OCI-LY7 (cell line): ENCODE measurements at regions not wholly inside any gene's neighbourhood (a gene's known extent, or its start where the extent isn't known, plus 50 kb on each side); places are given as distances from the start of the nearest gene placed in this dataset.

Experiments used
- BruUV-seq: library from RNA; stranded (reverse); fragments of 400-500 nt; replicated peaks from 2 replicates; lab custom pipeline; 2021; lab: Mats Ljungman, UMichigan
- CTCF ChIA-PET: fragments of 300-600 bp; sonication (Branson Sonifier 250); formaldehyde crosslinking; loops from one replicate; lab custom pipeline; 2022; ENCODE audit warnings: antibody characterized with exemption; ENCODE audit not compliant: unreplicated experiment; lab: Charles Lee
- POLR2A ChIA-PET: fragments of 300-600 bp; sonication (Branson Sonifier 250); formaldehyde crosslinking; loops from one replicate; lab custom pipeline; 2022; ENCODE audit warnings: antibody characterized with exemption; lab: Charles Lee
- DNase-seq: peaks from one replicate; pipeline ENCODE4 v3.0.0-alpha.2; 2015; ENCODE audit warnings: low spot score
- H2AFZ ChIP-seq: fragments of 200-600 bp; sonication (generic), shearing (Covaris generic); 2 replicates; pipeline ENCODE4 v1.6.1; 2014; ENCODE audit warnings: mild to moderate bottlenecking, antibody characterized with exemption, low read length, moderate library complexity
- H3K27ac ChIP-seq: fragments of 200-600 bp; sonication (generic); 2 replicates; pipeline ENCODE4 v1.5.1; 2014; ENCODE audit warnings: mixed run types, low read depth, mild to moderate bottlenecking, moderate library complexity, low read length, inconsistent platforms; ENCODE audit not compliant: poor library complexity, severe bottlenecking
- H3K36me3 ChIP-seq: fragments of 200-600 bp; sonication (generic); 2 replicates; pipeline ENCODE4 v1.6.1; 2014; ENCODE audit warnings: mild to moderate bottlenecking, antibody characterized with exemption, low read length, moderate library complexity, mixed read lengths; ENCODE audit not compliant: insufficient read depth
- H3K4me1 ChIP-seq: fragments of 200-600 bp; sonication (generic); 2 replicates; pipeline ENCODE4 v1.5.1; 2014; ENCODE audit warnings: mild to moderate bottlenecking, low read length; ENCODE audit not compliant: insufficient read depth, poor library complexity, severe bottlenecking
- H3K4me2 ChIP-seq: fragments of 200-600 bp; sonication (generic); 2 replicates; pipeline ENCODE4 v1.6.1; 2014; ENCODE audit warnings: mild to moderate bottlenecking, low read length
- H3K4me3 ChIP-seq: fragments of 200-600 bp; sonication (generic); 2 replicates; pipeline ENCODE4 v1.5.1; 2014; ENCODE audit warnings: mild to moderate bottlenecking, low read depth, low read length; ENCODE audit not compliant: poor library complexity, severe bottlenecking
- H3K79me2 ChIP-seq: fragments of 200-600 bp; sonication (generic); 2 replicates; pipeline ENCODE4 v1.6.1; 2016; ENCODE audit warnings: low read depth, mild to moderate bottlenecking, low read length, moderate library complexity, mixed read lengths; ENCODE audit not compliant: insufficient read depth
- H3K9me2 ChIP-seq: fragments of 200-600 bp; sonication (generic); 2 replicates; pipeline ENCODE4 v1.6.1; 2016; ENCODE audit warnings: mild to moderate bottlenecking, low read length, mixed read lengths; ENCODE audit not compliant: insufficient read depth
- H3K9me3 ChIP-seq: fragments of 200-600 bp; sonication (generic); 2 replicates; pipeline ENCODE4 v1.6.1; 2014; ENCODE audit warnings: mild to moderate bottlenecking, mixed run types, low read length, mixed read lengths
- H4K20me1 ChIP-seq: fragments of 200-600 bp; sonication (generic); 2 replicates; pipeline ENCODE4 v1.6.1; 2014; ENCODE audit warnings: mild to moderate bottlenecking, antibody characterized with exemption, low read length, moderate library complexity, mixed read lengths; ENCODE audit not compliant: insufficient read depth
- EZH2phosphoT487 ChIP-seq: fragments of 200-600 bp; sonication (generic); IDR thresholded peaks from 2 replicates; pipeline ENCODE4 v1.6.1; 2018; ENCODE audit warnings: low read depth, borderline replicate concordance, mild to moderate bottlenecking, mixed run types, antibody characterized with exemption, low read length, moderate library complexity, mixed read lengths
- intact Hi-C: fragments of 100-400 bp; cut with micrococcal nuclease; formaldehyde crosslinking; loops from one replicate; pipeline ENCODE4 v1.10.0; 2022; ENCODE audit not compliant: unreplicated experiment
- TF ChIP-seq, protein P1 (sequence below): fragments of 200-600 bp; sonication (generic); conservative IDR thresholded peaks from 2 replicates; pipeline ENCODE4 v1.5.1; 2014; ENCODE audit warnings: mild to moderate bottlenecking, antibody characterized with exemption, low read length, moderate library complexity, mixed read lengths

DNA sequence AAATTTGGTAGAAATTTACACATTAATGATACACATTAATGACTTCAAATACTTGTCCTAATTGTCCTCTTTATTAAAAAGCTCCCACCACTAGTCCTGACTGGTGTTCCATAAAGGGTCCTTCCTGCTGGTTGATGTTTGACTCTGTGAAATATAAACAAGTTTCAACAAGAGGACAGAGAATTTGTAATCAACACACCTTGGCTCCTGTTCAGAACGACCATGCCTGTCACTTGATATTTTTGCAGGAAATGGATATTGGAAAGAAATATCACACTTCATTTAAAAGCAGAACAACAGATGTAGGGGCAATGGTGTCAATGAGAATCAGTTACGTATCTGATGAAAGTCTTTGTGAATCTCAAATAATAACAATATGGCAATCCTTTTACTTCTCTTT is 211.7 kb downstream of the ENC1 start:
- CTCF ChIA-PET = no interaction called here
- no peak overlapping the region for H2AFZ ChIP-seq
- no peak overlapping the region for H3K4me2 ChIP-seq
- BruUV-seq = no TSS peak
- TF ChIP-seq, protein P1, sequence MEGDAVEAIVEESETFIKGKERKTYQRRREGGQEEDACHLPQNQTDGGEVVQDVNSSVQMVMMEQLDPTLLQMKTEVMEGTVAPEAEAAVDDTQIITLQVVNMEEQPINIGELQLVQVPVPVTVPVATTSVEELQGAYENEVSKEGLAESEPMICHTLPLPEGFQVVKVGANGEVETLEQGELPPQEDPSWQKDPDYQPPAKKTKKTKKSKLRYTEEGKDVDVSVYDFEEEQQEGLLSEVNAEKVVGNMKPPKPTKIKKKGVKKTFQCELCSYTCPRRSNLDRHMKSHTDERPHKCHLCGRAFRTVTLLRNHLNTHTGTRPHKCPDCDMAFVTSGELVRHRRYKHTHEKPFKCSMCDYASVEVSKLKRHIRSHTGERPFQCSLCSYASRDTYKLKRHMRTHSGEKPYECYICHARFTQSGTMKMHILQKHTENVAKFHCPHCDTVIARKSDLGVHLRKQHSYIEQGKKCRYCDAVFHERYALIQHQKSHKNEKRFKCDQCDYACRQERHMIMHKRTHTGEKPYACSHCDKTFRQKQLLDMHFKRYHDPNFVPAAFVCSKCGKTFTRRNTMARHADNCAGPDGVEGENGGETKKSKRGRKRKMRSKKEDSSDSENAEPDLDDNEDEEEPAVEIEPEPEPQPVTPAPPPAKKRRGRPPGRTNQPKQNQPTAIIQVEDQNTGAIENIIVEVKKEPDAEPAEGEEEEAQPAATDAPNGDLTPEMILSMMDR = no peak
- no peak for TF ChIP-seq EZH2phosphoT487
- H3K4me3 ChIP-seq = no peak overlapping the region
- H4K20me1 ChIP-seq = no peaks in the 10 kb centered on the region
- no peaks in the 10 kb centered on the region for H3K36me3 ChIP-seq
- intact Hi-C loops = no loop called here
- no peaks in the 10 kb centered on the region for H3K79me2 ChIP-seq
- no peaks in the 10 kb centered on the region for H3K9me2 ChIP-seq
- POLR2A ChIA-PET = no interaction called here
- no peak for DNase-seq
- H3K4me1 ChIP-seq = peaks cover 8% of the 10 kb centered on the region
- H3K27ac ChIP-seq = no peak overlapping the region
- H3K9me3 ChIP-seq = no peaks in the 10 kb centered on the region

DNA sequence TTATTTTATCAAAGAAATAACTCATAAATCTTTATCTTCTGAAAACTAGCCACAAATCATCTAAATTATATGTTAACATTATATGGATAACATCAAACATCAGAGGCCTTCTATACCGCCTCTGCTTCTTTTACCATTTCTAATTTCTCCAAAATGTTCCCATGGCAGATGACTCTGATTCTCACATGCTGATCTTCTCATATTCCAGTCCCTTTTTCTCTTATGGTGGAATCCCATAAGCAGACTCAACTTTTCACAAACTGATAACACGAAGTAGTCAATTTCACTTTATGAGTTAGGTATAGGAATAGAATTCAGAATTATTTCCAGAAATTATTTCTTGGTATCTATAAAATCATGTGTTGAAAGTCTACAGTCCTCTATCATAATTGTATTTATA is 212.3 kb downstream of the ENC1 start:
- Histone ChIP-seq H3K9me3 (no peaks in the 10 kb centered on the region), H3K27ac (no peak overlapping the region), H3K36me3 (no peaks in the 10 kb centered on the region), H4K20me1 (no peaks in the 10 kb centered on the region), H2AFZ (no peak overlapping the region), H3K4me1 (peaks cover 2% of the 10 kb centered on the region), H3K9me2 (no peaks in the 10 kb centered on the region), H3K4me3 (no peak overlapping the region), H3K4me2 (no peak overlapping the region), H3K79me2 (no peaks in the 10 kb centered on the region)
- POLR2A ChIA-PET = no interaction called here
- no peak for TF ChIP-seq EZH2phosphoT487
- TF ChIP-seq, protein P1 = no peak
- no peak for DNase-seq
- CTCF ChIA-PET = no interaction called here
- BruUV-seq = no TSS peak
- intact Hi-C loops = no loop called here

DNA sequence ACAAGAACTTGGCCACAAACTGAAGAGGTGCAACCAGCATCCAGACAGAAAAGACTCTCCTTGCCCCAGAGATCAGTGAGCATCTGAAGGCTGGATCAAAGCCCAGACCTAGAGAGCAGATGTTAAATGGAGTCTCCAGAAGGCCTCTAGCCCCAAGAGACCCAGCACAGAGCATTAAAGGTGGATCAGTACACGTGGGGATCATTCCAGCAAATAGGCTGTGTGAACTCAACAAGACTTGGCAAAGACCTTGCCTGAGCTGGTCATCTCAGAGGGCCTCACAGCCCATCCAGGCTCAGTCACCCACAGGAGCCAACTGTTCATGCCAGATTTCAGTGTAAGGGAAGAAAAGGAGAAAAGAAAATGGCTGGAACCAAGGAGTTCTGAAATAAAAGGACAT is 214.0 kb downstream of the ENC1 start:
- H3K9me3 ChIP-seq = no peaks in the 10 kb centered on the region
- TF ChIP-seq, protein P1 = no peak
- no peak for TF ChIP-seq EZH2phosphoT487
- POLR2A ChIA-PET = no interaction called here
- CTCF ChIA-PET = no interaction called here
- H3K27ac ChIP-seq = no peak overlapping the region
- no peak overlapping the region for H3K4me2 ChIP-seq
- no peak for DNase-seq
- no peaks in the 10 kb centered on the region for H3K4me1 ChIP-seq
- no peak overlapping the region for H3K4me3 ChIP-seq
- no TSS peak for BruUV-seq
- H4K20me1 ChIP-seq = no peaks in the 10 kb centered on the region
- H3K9me2 ChIP-seq = no peaks in the 10 kb centered on the region
- no peaks in the 10 kb centered on the region for H3K36me3 ChIP-seq
- H2AFZ ChIP-seq = no peak overlapping the region
- intact Hi-C loops = no loop called here
- H3K79me2 ChIP-seq = no peaks in the 10 kb centered on the region
